Mesothelial cell of epicardium (in vitro differentiated cells): ENCODE measurements at regions not wholly inside any gene's neighbourhood (a gene's known extent, or its start where the extent isn't known, plus 50 kb on each side); places are given as distances from the start of the nearest gene placed in this dataset.

ENCODE experiments used
- DNase-seq, 2 experiments: peaks; one replicate each; pipeline ENCODE4 v3.0.0; 2021; ENCODE audit warnings: low spot score in 2 of 2; ENCODE audit not compliant: unreplicated experiment in 2 of 2
- H3K27ac Mint-ChIP-seq: 2 replicates; pipeline ENCODE4 v1.8.0; 2021; ENCODE audit warnings: mixed read lengths
- H3K27me3 Mint-ChIP-seq: 2 replicates; pipeline ENCODE4 v1.8.0; 2021; ENCODE audit warnings: low read depth, mixed read lengths
- H3K36me3 Mint-ChIP-seq: 2 replicates; pipeline ENCODE4 v1.8.0; 2021; ENCODE audit warnings: mixed read lengths
- H3K4me1 Mint-ChIP-seq: 2 replicates; pipeline ENCODE4 v1.8.0; 2021; ENCODE audit warnings: mixed read lengths
- H3K4me3 Mint-ChIP-seq: 2 replicates; pipeline ENCODE4 v1.8.0; 2021; ENCODE audit warnings: mild to moderate bottlenecking, moderate library complexity, mixed read lengths
- H3K9me3 Mint-ChIP-seq: 2 replicates; pipeline ENCODE4 v1.8.0; 2021; ENCODE audit warnings: mixed read lengths
- TF ChIP-seq, protein P1 (sequence below): fragments of 200-600 bp; sonication (generic); IDR thresholded peaks from one replicate; pipeline ENCODE4 v1.5.0; 2021; ENCODE audit warnings: antibody characterized with exemption; ENCODE audit not compliant: unreplicated experiment

DNA sequence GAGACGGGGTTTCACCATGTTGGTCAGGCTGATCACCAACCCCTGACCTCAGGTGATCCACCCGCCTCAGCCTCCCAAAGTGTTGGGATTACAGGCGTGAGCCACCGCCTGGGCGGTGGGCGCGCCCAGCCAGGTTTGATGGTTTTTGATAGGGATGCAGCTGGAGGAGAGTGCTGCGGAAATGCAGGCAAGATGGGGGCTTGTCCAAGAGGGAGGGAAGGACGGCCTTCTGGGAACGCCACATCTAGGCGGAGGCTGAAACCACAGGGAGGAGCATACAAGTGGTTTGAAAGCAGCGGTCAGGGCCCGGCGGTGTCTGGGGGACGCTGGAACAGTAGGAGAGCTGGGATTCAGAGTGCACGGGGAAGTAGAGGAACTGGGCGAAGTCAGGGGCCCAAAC is 134.6 kb downstream of the VRK1 start:
- H3K4me1 Mint-ChIP-seq, result no peaks in the 10 kb centered on the region

DNA sequence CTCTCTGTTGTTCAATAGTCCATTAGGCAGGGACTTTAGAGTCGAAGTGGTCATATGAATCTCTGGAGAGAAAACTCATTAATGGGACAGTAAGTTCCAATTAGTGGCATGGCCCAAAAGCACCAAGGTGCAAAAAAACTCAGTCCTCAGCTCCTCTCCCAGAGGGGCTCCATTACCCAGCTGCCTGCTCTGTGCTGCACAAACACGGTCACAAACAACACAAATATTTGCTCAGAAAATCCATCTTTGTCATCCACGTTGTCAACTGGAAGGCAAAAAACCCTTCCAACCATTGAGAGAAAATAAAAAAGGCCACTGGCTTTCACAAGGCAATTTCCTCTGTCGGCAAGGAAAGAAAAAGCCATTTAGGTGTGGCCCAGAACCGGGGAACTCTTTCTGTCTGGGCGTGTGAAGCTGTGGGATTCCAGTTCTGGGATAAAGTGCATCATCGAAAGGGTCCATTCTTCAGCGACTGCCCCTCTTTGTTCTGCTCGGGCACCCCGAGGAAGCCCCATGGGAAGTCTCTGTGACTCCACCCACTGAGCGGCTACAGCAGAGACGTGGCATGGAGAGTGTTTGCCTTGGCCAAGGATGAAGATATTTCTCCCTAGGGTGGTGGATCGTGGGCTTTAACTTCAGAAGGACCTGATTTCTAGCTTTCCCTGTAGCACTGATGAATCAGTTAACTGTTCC is 137.6 kb downstream of the VRK1 start:
- Mint-ChIP-seq H3K36me3 (no peaks in the 10 kb centered on the region), H3K4me3 (no peak overlapping the region), H3K4me1 (no peaks in the 10 kb centered on the region), H3K9me3 (no peaks in the 10 kb centered on the region), H3K27me3 (no peaks in the 10 kb centered on the region), H3K27ac (no peak overlapping the region)
- no peak for DNase-seq
- TF ChIP-seq, protein P1, sequence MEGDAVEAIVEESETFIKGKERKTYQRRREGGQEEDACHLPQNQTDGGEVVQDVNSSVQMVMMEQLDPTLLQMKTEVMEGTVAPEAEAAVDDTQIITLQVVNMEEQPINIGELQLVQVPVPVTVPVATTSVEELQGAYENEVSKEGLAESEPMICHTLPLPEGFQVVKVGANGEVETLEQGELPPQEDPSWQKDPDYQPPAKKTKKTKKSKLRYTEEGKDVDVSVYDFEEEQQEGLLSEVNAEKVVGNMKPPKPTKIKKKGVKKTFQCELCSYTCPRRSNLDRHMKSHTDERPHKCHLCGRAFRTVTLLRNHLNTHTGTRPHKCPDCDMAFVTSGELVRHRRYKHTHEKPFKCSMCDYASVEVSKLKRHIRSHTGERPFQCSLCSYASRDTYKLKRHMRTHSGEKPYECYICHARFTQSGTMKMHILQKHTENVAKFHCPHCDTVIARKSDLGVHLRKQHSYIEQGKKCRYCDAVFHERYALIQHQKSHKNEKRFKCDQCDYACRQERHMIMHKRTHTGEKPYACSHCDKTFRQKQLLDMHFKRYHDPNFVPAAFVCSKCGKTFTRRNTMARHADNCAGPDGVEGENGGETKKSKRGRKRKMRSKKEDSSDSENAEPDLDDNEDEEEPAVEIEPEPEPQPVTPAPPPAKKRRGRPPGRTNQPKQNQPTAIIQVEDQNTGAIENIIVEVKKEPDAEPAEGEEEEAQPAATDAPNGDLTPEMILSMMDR, result no peak

More for the DNA sequence above, 134.6 kb downstream of the VRK1 start:
- TF ChIP-seq, protein P1, result no peak
- no peaks in the 10 kb centered on the region for H3K9me3 Mint-ChIP-seq
- H3K27ac Mint-ChIP-seq, result no peak overlapping the region
- no peaks in the 10 kb centered on the region for H3K36me3 Mint-ChIP-seq
- peaks cover 1% of the 10 kb centered on the region for H3K27me3 Mint-ChIP-seq
- DNase-seq, result no peak
- H3K4me3 Mint-ChIP-seq, result no peak overlapping the region

DNA sequence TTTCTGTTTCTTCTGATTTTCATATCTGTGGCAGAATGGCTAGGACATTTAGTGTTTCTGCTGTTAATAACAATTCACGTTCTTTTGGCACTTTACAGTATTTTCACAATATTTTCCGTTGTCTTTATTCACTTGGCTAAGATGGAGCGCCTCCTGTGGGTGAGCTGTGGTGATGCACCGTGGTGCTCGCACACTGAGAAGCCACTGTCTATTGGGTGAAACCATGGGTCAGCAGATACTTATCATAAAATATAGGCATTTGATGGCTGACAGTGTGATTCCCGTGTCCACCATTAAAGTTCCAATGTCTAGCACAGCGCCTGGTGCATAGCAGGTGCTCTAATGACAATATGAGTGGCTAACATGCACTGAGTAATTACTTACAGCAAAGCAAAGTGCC is 141.8 kb downstream of the VRK1 start:
- Mint-ChIP-seq H3K27ac (no peak overlapping the region), H3K4me3 (no peak overlapping the region), H3K36me3 (no peaks in the 10 kb centered on the region), H3K9me3 (no peaks in the 10 kb centered on the region), H3K27me3 (no peaks in the 10 kb centered on the region), H3K4me1 (no peaks in the 10 kb centered on the region)
- TF ChIP-seq, protein P1, result peak; percentile 60
- no peak for DNase-seq

DNA sequence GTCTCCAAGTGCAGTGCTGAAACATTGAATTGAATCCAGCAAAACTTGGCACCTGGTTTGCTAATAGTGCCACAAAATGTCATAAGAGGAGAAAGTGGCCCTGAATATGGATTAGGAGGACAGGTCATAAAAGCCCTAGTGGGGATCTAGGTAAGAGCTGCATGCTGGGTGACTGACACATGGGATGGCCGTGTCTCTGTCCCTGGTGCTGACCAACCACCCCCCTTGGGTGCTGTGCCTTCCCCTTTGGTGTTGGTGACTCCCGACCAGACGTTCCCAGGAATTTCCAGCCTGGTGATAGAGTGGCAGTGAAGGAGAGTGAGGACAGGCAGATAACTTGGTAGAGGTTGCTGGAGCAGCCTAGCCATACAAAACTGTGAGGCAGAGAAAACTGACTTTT is 142.8 kb downstream of the VRK1 start:
- no peaks in the 10 kb centered on the region for H3K36me3 Mint-ChIP-seq
- no peak overlapping the region for H3K27ac Mint-ChIP-seq
- no peak overlapping the region for H3K4me3 Mint-ChIP-seq
- H3K4me1 Mint-ChIP-seq, result no peaks in the 10 kb centered on the region
- H3K27me3 Mint-ChIP-seq, result no peaks in the 10 kb centered on the region
- H3K9me3 Mint-ChIP-seq, result no peaks in the 10 kb centered on the region
- TF ChIP-seq, protein P1, result no peak
- DNase-seq, result peak in 1 of 2 experiments; percentile 46

DNA sequence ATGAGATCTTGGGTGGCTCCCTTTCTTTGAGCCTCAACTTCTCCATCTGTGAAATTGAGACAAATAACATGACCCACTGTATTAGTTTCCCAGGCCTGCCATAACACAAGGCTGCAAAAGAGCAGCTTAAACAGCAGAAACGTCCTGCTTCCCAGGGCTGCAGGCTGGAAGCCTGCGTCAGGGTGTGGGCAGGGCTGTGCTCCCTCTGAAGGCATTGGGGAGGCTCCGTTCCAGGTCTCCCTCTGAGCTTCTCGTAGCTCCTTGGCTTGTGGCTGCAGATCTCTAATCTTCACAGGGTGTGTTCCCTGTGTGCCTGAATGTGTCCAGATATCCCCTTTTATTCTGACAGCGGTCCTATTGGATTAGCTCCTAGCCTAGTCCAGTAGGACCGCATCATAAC is 147.1 kb downstream of the VRK1 start:
- TF ChIP-seq, protein P1, result no peak
- no peak overlapping the region for H3K4me3 Mint-ChIP-seq
- DNase-seq, result no peak
- H3K27ac Mint-ChIP-seq, result no peak overlapping the region
- H3K27me3 Mint-ChIP-seq, result no peaks in the 10 kb centered on the region
- H3K9me3 Mint-ChIP-seq, result no peaks in the 10 kb centered on the region
- H3K36me3 Mint-ChIP-seq, result no peaks in the 10 kb centered on the region
- H3K4me1 Mint-ChIP-seq, result no peaks in the 10 kb centered on the region

DNA sequence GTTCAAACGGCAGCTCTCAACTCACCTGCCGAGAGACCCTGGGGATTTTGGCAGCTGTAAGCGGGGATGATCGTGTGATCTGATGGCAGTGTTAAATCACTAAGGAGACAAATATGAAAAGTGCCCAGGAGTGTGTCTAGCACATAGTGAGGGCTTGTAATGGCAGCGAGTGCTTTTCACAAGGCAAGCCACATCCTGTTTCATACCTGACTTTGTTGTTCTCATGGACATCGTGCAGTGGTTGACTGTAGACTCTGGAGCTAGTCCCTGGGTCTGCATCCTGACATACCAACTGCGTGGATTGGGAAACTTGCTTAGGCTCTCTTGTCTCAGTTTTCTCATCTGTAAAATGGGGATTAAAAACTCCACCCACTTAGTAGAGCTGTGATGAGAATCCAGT is 148.5 kb downstream of the VRK1 start:
- Mint-ChIP-seq H3K36me3 (no peaks in the 10 kb centered on the region), H3K4me1 (no peaks in the 10 kb centered on the region), H3K9me3 (no peaks in the 10 kb centered on the region), H3K4me3 (no peak overlapping the region), H3K27ac (no peak overlapping the region), H3K27me3 (no peaks in the 10 kb centered on the region)
- no peak for DNase-seq
- TF ChIP-seq, protein P1, result no peak
